ENCODE measurements at regions not wholly inside any gene's neighbourhood (a gene's known extent, or its start where the extent isn't known, plus 50 kb on each side); places are given as distances from the start of the nearest gene placed in this dataset.
"Not testable (repeated sequence)": the region's sequence is repeated elsewhere in the genome, so short reads cannot be mapped to it uniquely, and the experiment has no call there.

- in situ Hi-C loops (cut with HindIII; ENCODE audit: low sequenced_read_pairs) = no loop called here
Observed at GRCh38 chr10:23715363-23715762, 276.5 kb downstream of the OTUD1 start.

GRCh38 chr10:23717913-23718312, 279.0 kb downstream of the OTUD1 start:
- in situ Hi-C loops (cut with HindIII; ENCODE audit: low sequenced_read_pairs) = no loop called here
- no peak for DNase-seq (ENCODE audit: low spot score)

More at GRCh38 chr10:23715363-23715762, 276.5 kb downstream of the OTUD1 start:
- no peak for DNase-seq (ENCODE audit: low spot score)

- DNase-seq (ENCODE audit: low spot score) = no peak
- in situ Hi-C loops (cut with HindIII; ENCODE audit: low sequenced_read_pairs) = no loop called here
Observed at GRCh38 chr10:23718946-23719345, 280.1 kb downstream of the OTUD1 start.

GRCh38 chr10:23723796-23724195, 284.9 kb downstream of the OTUD1 start:
- DNase-seq (ENCODE audit: low spot score) = no peak

GRCh38 chr10:23725548-23725947, 286.7 kb downstream of the OTUD1 start:
- in situ Hi-C loops (cut with HindIII; ENCODE audit: low sequenced_read_pairs) = no loop called here

More at GRCh38 chr10:23723796-23724195, 284.9 kb downstream of the OTUD1 start:
- in situ Hi-C loops (cut with HindIII; ENCODE audit: low sequenced_read_pairs) = no loop called here

GRCh38 chr10:23742368-23742767, 303.5 kb downstream of the OTUD1 start:
- no peak for DNase-seq (ENCODE audit: low spot score)
- in situ Hi-C loops (cut with HindIII; ENCODE audit: low sequenced_read_pairs) = no loop called here

More at GRCh38 chr10:23725548-23725947, 286.7 kb downstream of the OTUD1 start:
- DNase-seq (ENCODE audit: low spot score) = no peak

GRCh38 chr10:23742807-23743206, 303.9 kb downstream of the OTUD1 start:
- no peak for DNase-seq (ENCODE audit: low spot score)
- in situ Hi-C loops (cut with HindIII; ENCODE audit: low sequenced_read_pairs) = no loop called here

- in situ Hi-C loops (cut with HindIII; ENCODE audit: low sequenced_read_pairs) = no loop called here
- no peak for DNase-seq (ENCODE audit: low spot score)
Observed at GRCh38 chr10:23754179-23754578, 315.3 kb downstream of the OTUD1 start.

- no peak for DNase-seq (ENCODE audit: low spot score)
- in situ Hi-C loops (cut with HindIII; ENCODE audit: low sequenced_read_pairs) = no loop called here
Observed at GRCh38 chr10:23754941-23755340, 316.1 kb downstream of the OTUD1 start.

GRCh38 chr10:23755556-23755955, 316.7 kb downstream of the OTUD1 start:
- in situ Hi-C loops (cut with HindIII; ENCODE audit: low sequenced_read_pairs) = no loop called here

GRCh38 chr10:23768281-23768680, 329.4 kb downstream of the OTUD1 start:
- in situ Hi-C loops (cut with HindIII; ENCODE audit: low sequenced_read_pairs) = no loop called here
- DNase-seq (ENCODE audit: low spot score) = no peak

More at GRCh38 chr10:23755556-23755955, 316.7 kb downstream of the OTUD1 start:
- no peak for DNase-seq (ENCODE audit: low spot score)

- no peak for DNase-seq (ENCODE audit: low spot score)
- in situ Hi-C loops (cut with HindIII; ENCODE audit: low sequenced_read_pairs) = no loop called here
Observed at GRCh38 chr10:23777153-23777552, 338.3 kb downstream of the OTUD1 start.

GRCh38 chr10:23779301-23779700, 340.4 kb downstream of the OTUD1 start:
- no peak for DNase-seq (ENCODE audit: low spot score)
- in situ Hi-C loops (cut with HindIII; ENCODE audit: low sequenced_read_pairs) = no loop called here

GRCh38 chr10:23780331-23780730, 341.5 kb downstream of the OTUD1 start:
- in situ Hi-C loops (cut with HindIII; ENCODE audit: low sequenced_read_pairs) = no loop called here
- no peak for DNase-seq (ENCODE audit: low spot score)

- DNase-seq (ENCODE audit: low spot score) = no peak
- in situ Hi-C loops (cut with HindIII; ENCODE audit: low sequenced_read_pairs) = no loop called here
Observed at GRCh38 chr10:23786594-23786993, 347.7 kb downstream of the OTUD1 start.

GRCh38 chr10:23793577-23793976, 354.7 kb downstream of the OTUD1 start:
- in situ Hi-C loops (cut with HindIII; ENCODE audit: low sequenced_read_pairs) = no loop called here
- no peak for DNase-seq (ENCODE audit: low spot score)

GRCh38 chr10:23797452-23797851, 358.6 kb downstream of the OTUD1 start:
- in situ Hi-C loops (cut with HindIII; ENCODE audit: low sequenced_read_pairs); DNase-seq (ENCODE audit: low spot score): not testable (repeated sequence)

- in situ Hi-C loops (cut with HindIII; ENCODE audit: low sequenced_read_pairs) = no loop called here
- no peak for DNase-seq (ENCODE audit: low spot score)
Observed at GRCh38 chr10:23804125-23804524, 365.2 kb downstream of the OTUD1 start.

GRCh38 chr10:23813687-23814086, 374.8 kb downstream of the OTUD1 start:
- in situ Hi-C loops (cut with HindIII; ENCODE audit: low sequenced_read_pairs) = no loop called here
- no peak for DNase-seq (ENCODE audit: low spot score)

GRCh38 chr10:23818484-23818883, 379.6 kb downstream of the OTUD1 start:
- in situ Hi-C loops (cut with HindIII; ENCODE audit: low sequenced_read_pairs) = no loop called here
- no peak for DNase-seq (ENCODE audit: low spot score)

- DNase-seq (ENCODE audit: low spot score) = no peak
- in situ Hi-C loops (cut with HindIII; ENCODE audit: low sequenced_read_pairs) = no loop called here
Observed at GRCh38 chr10:23820792-23821191, 381.9 kb downstream of the OTUD1 start.

- in situ Hi-C loops (cut with HindIII; ENCODE audit: low sequenced_read_pairs) = no loop called here
- no peak for DNase-seq (ENCODE audit: low spot score)
Observed at GRCh38 chr10:23824822-23825221, 384.1 kb upstream of the KIAA1217 start.
